Sciatic nerve (tissue), 2 donors: ENCODE measurements at regions not wholly inside any gene's neighbourhood (a gene's known extent, or its start where the extent isn't known, plus 50 kb on each side); places are given as distances from the start of the nearest gene placed in this dataset.
"Not testable (repeated sequence)": the region's sequence is repeated elsewhere in the genome, so short reads cannot be mapped to it uniquely, and the experiment has no call there.

Source experiments
- ATAC-seq: fragments of 200-7000 bp; cut with Tn5 transposase; one replicate; pipeline ENCODE4 v1.9.1; 2020; ENCODE audit warnings: mild to moderate bottlenecking, moderate library complexity
- DNase-seq: peaks from one replicate; pipeline ENCODE4 v3.0.0-alpha.2; 2020; ENCODE audit warnings: low spot score
- intact Hi-C: fragments of 100-400 bp; cut with DNase I; formaldehyde crosslinking; loops from one replicate; pipeline ENCODE4 v1.14.2; 2022
- donor health status: DM: no; HTN: no; CAD: no.
- donor health status: DM: no; HTN: no; CAD: no.

DNA sequence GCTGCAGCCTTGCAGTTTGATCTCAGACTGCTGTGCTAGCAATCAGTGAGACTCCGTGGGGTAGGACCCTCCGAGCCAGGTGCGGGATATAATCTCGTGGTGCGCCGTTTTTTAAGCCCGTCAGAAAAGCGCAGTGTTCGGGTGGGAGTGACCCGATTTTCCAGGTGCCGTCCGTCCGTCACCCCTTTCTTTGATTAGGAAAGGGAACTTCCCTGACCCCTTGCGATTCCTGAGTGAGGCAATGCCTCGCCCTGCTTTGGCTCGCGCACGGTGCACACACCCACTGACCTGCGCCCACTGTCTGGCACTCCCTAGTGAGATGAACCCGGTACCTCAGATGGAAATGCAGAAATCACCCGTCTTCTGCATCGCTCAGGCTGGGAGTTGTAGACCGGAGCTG is 203.2 kb downstream of the SNCAIP start:
- ATAC-seq, DNase-seq: not testable (repeated sequence)

DNA sequence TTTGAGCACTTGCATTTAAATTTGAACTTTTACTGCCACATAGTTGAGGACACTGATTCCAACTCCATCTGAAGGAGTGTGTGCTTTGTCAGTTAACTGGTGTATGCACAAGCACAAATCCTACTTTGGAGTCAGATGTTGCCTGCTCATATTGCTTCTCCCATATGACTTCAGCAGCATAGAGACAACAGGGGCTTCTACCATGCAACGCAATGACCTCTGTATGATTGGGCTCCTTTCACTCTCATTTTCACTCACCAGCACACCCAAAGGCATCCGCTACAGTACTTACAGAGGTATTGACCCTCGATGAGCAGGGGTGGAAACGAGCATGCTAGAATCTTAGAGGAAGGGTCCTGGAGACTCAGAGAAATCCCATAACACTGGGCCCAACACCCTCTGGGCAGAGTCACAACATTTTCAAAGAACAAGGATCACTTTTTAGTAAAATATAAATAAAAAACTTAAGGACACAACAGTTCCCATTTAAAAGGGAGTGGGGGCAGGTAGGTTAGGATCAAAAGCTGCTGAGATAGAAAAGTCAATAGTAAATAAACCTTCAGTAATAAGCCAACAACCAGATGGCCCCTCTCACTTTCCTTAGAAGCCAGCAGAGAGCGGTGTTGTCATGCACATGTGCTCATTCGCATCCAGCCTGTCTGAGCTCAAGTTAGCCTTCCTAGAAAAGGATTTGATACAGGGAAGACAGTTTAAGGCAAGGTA is 203.8 kb downstream of the SNCAIP start:
- intact Hi-C loops: no loop called here
- DNase-seq: no peak
- ATAC-seq: peak; percentile 93

More for the DNA sequence above, 203.2 kb downstream of the SNCAIP start:
- intact Hi-C loops: not testable (repeated sequence)

DNA sequence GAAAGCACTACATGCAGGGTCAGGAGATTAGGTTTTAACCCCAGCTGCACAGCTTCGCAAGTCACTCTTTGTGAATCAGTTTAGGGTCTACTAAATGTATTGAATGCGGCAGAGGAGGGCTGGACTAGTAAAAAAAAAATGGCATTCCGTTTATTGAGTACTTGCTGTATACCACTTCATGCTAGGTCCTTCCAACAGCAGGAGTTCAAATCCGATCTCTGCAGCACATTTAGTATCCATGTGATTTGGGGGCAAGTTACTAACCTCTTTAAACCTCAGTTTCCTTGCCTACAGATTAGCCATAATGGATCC is 204.4 kb downstream of the SNCAIP start:
- no peak for ATAC-seq
- intact Hi-C loops: no loop called here
- no peak for DNase-seq

DNA sequence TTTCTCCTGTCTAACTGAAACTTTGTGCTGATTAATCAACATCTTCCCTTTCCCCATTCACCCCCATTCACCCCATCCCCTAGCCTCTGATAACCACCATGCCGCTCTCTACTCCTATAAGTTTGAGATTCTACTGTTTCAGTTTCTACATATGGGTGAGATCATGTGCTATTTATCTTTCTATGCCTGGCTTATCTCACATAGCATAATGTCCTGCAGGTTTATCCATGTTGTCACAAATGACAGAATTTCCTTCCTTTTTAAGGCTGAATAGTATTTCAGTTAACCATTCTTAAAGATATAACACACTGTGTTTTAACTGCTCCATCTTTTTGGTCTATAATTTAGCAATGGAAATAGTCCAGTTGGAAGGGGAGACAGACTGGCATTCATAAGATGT is 205.1 kb downstream of the SNCAIP start:
- no peak for DNase-seq
- no peak for ATAC-seq
- intact Hi-C loops: no loop called here

DNA sequence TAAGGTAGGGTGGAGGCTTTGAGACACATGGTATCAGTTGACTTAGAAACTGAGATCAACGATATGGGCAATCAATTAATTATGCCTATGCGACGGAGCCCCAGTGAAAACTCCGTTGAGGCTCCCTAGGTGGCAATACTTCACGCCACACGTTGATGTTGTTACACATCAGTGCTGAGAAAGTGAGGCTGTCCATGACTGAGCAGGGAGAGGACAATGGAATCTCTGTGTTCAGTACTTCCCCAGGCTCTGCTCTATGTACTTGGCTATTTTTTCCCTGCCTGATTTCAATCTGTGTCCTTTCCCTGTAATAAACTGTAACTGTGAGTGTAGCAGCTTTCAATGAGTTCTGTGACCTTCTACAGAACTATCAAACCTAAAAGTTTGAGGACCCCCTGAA is 211.7 kb downstream of the SNCAIP start:
- intact Hi-C loops: no loop called here
- no peak for DNase-seq
- ATAC-seq: no peak

DNA sequence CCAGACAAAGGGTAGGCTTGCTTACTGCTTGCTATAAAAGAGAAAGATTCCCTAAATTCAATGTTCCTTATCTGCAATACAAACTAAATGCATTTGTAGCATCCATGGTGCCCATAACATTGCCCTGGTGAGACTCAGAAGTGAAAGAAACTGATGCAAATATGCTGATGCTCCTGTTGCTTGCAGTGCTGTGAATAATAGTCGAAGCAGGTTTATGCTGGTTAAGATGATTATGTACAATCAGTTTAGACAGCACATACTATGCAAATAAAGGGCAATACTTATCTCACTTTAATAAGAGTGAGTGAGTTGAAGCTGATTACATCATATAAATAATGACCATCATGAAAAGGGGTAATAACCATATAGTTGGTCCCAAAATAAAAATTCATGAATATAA is 215.5 kb downstream of the SNCAIP start:
- DNase-seq (no peak), ATAC-seq (no peak)
- intact Hi-C loops: no loop called here

DNA sequence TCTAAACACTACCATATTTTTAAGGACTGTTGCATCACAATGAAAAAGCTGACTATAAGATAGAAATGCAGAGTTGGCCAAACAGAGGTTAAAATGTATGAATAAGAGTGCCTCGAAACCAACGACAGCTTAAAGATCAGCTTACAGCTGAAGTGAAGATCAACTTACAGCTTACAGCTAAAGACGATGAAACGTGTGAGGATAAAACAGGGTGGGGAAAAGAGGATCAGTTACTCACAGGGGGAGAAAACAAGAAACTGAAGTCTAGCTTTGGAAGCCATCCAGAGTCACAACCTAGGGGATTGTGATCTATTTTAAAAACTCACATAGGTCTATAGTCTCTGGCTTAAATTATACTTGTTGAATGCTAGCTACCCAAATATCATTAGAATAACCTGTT is 220.0 kb downstream of the SNCAIP start:
- intact Hi-C loops: no loop called here
- ATAC-seq (no peak), DNase-seq (no peak)

DNA sequence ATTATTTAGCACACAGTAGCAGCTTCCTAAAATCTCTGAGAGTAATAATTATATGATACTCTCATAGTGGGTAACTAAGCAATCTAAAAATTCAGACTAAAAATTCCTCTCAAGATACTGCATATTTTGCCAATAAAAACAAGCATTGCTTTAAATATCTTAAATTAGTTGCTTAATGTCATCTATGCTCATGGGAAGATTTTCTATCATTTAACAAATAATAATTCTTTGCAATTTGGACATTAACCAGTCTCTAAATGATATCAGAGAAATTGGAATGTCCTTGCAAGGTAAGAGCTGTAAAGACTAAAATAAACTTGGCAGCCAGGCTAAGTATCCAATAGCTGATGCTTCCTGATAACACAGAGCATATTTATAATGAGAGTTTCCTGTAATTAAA is 221.8 kb downstream of the SNCAIP start:
- ATAC-seq (no peak), DNase-seq (no peak)
- intact Hi-C loops: no loop called here

DNA sequence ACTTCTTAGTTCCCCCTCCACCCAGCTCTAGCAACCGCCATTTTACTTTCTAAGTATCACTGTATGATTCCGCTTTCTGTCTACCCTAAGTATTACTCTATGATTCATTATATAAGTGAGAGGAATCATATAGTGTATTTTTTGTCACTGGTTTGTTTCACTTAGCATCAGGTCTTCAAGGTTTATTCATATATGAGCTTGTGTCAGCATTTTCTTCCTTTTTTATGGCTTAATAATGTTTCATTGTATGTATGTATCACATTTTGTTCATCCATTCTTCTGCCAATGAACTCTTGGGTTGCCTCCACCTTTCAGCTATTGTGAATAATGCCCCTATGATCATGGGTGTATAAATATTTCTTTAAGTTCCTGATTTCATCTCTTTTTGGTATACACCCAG is 222.8 kb downstream of the SNCAIP start:
- intact Hi-C loops: no loop called here
- DNase-seq (no peak), ATAC-seq (no peak)

DNA sequence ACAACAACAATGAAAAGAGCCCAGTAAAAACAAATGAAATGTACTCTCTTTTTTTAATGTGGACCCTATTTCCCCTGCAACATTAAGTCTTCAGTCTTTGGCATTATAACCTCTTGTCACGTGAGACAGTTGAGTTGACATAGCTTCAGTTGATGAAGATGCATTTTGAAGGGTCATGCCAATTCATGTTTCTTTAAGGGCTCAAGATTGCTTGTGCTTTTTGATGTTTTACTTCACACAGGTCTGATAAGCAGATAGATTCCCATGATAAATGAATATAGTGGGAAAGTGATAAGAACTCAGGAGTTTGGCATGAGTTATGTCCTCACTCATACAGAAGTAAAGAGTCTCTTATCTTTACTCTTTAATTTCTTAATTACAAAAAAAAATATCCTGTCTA is 229.4 kb downstream of the SNCAIP start:
- ATAC-seq (no peak), DNase-seq (no peak)
- intact Hi-C loops: no loop called here

DNA sequence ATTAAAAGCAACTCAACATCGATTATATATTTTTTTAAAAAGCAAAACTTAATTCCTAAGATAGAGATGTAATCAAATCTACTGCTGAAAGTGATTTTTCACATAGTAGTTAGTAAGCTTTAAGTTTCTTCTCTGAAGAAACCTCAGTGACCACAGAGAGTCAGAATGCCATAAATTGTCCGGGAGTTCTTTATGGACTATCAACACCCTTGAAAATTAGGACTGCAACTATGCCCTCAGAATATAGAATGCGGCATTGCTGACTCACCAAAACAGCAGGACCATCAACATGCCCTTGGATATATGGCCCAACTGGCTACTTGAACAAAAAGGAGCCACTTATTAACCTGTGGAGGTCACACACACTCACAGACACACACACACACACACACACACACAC is 228.9 kb upstream of the SNX2 start:
- ATAC-seq (no peak), DNase-seq (no peak)
- intact Hi-C loops: no loop called here

DNA sequence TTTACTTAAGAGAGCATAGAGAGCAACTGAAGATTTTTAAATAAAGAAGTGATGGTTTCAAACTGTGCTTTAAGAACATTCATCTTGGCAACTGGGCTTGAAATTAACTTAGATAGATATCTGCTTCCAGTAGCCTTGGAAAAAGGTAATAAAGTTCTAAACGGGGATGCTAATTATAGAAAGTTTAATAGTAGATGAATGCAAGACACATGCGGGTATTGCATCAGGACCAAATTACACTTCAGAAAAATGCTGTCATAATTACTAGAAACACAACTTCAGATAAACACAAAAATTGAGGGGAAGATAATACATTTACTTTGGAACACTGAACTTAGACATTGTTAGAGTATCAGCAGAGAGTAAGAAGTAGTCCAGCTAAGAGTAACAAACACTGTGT is 227.7 kb upstream of the SNX2 start:
- ATAC-seq (no peak), DNase-seq (no peak)
- intact Hi-C loops: no loop called here

DNA sequence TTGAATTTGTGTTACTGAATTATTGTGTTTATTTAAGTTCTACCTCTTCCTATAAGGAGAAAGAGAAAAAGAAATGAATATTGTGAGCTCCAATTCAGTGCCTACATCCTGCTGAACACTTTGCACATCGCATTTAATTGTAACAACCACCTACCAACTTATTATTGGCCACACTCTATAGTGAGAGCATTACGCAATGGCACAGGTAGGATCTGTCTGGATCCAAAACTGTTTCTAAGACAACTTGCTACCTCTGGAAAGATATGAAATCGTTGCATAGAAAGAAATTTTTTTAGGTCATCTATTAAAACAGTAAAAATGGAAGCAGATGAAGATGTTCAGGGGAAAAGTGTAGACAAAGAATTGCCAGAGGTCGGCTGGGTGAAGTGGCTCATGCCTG is 227.2 kb upstream of the SNX2 start:
- intact Hi-C loops: no loop called here
- no peak for ATAC-seq
- no peak for DNase-seq

DNA sequence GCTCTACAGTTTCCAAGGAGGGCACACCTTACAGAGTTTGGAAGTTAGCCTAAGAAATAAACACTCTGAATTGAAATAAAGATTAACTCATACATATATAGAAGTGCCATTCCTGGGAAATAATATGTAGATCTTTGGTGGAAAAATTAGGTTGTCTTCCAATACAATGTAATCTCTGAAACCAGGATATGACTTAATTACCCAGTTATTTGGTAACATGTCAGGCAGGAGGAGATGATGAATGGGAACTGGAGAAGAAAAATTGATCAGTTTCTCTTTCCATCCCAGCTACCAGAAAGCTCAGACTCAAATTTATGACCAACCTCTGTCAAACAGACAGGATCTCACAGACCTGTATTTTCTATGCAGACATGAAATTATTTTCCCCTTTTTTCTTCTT is 215.2 kb upstream of the SNX2 start:
- intact Hi-C loops: no loop called here
- no peak for DNase-seq
- no peak for ATAC-seq

DNA sequence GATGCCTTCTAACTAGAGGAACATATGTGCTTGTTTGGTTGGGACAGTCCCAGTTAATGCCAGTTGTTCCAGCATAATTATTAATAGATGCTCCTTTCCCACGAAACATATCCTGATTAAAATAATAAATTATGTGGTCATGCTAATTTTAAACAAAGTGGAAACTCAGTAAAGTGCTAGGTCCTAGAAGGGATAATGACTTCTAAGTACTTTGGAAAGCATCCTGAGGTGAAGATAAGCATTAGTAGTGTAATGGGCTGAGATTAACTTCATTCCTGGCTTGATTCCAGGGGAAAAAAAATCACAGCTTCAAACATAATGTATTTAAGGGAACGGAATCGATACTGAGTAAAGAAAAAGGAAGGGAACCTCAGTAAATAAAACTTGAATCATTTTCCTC is 213.7 kb upstream of the SNX2 start:
- intact Hi-C loops: no loop called here
- DNase-seq (no peak), ATAC-seq (no peak)

DNA sequence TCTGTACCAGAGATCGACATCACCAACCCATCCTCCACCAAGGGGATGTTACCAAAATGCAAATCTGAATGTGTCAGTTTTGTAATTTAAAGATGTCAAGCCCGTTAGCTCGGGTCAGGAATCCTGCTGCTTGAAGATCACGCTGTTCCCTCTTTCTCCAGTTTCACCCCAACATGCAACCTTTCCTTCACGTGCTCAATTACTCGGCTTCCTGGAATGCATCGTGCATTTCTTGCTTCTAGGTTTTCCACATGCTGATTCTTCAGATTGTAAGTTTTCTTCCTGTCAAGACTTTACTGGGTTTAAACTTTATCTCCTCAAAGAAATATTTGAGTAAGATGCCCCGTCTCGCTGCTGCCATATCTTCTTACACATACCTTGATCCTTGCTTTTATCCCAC is 209.5 kb upstream of the SNX2 start:
- intact Hi-C loops: no loop called here
- ATAC-seq: no peak
- DNase-seq: no peak

DNA sequence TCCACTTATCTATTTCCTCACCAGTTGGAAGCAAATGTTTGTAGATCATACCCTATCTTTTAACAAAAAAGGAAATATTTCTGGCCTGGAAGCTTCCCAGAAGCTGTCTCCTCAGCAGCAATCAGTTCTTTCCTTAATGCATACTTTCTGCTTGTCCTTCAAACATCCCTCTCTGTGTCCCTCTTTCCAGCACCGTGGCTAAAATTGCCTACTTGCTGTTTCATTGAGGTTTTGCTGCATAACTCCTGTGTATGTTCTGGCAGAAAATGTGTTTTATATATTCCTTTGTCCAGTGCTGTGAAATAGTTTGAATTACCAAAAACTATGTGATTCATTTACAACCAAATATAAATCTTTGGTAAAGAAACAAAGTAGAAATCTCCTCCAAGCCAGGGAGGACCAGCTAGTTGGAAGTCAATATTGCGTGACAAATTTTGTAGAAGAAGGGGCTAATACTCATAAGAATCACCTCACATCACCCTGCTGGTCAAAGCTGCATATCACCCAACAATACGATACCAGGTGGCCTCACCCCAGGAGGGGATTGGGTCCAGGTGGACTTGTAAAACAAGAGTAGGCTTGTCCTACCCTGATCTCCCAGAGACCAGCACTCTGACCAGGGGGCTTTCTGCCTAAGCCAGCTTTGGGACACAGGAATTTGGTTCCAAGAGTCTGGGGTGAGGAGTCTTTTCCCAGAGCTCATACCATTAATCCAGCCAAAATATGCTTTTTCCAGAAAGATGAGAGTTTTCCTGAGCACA is 198.4 kb upstream of the SNX2 start:
- intact Hi-C loops: no loop called here
- DNase-seq: no peak
- no peak for ATAC-seq

DNA sequence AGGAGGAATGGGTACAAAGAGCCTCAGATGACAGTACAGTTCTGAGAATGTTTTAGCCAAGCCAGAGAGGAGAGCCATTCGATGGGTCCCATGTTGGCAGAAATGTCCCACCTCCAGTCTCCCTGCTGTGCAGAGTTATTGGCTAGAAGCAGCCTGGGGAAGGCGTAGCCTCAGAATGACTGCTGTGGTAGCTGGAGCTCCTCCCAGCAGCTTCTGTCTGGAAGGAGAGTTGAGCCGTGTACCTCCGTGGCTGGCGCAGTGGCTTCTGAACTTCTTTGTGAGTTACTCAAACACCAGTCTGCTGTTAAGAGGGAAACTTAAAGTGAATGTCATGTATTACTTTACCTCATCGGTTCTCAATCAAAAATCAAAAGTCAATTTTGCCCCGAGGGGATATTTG is 193.3 kb upstream of the SNX2 start:
- DNase-seq (no peak), ATAC-seq (no peak)
- intact Hi-C loops: no loop called here

DNA sequence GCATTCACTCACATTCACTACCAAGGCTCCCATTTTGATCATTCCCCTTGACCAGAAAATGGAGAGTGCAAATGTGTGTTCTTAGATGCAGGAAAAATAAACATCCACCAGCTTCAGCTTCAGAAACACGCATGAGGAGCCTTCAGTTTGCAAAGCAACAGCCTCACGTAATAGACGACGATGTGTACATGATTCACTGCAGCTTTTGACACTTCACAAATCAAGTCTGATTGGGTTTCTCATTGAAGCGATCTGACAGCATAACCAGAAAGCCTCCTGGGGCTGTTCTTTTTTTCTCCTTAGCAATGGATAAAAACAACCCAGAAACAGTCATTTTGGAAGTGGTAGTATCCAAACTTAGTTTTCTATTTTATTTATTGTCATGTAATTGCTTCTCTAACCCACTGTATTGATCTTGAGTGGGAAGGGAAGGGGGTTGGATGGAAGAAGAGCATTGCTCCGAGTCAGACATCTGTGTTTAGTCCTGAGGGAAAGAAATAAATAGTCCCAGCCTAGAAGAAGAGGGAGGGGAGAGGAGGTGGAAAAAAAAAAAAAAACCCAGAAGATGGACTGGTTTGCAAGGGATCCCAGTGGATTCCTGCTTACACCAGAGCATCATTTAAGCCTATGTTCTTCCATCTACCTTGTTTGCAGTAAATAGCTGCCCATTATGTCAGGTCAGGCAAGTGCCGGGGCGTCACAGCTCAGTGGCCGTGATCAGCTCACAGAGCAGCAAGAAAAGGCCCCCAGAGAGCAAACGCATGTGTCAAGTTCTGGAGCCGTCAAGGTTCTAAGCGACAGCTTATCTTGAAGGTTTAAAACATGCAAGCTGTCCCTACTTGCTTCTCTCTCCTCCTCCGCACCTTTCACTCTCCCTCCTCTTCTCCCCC is 190.2 kb upstream of the SNX2 start:
- intact Hi-C loops: no loop called here
- no peak for DNase-seq
- ATAC-seq: no peak

DNA sequence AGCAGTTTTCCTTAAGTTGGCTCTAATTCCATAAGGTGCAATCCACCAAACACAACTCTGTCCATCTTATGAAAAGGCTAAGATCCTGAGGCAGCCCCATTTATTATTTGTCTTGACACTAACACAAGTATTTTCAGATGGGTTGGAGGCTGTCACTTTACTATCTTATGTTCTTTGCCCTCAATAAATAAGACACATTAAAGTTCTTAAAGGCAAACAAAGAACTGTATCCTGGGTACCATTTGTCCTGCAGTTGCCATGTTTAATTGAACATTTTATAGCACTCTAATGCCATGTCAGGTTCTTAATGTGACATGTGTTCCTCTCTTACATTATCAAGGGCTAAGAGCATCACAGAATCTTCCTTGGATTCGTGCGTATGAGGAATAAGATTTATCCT is 189.5 kb upstream of the SNX2 start:
- intact Hi-C loops: no loop called here
- no peak for DNase-seq
- ATAC-seq: no peak
